GM12878 (cell line): ENCODE measurements at regions not wholly inside any gene's neighbourhood (a gene's known extent, or its start where the extent isn't known, plus 50 kb on each side); places are given as distances from the start of the nearest gene placed in this dataset.

ENCODE experiments used
- ATAC-seq: fragments of 200-7000 bp; cut with Tn5 transposase; 3 replicates; pipeline ENCODE4 v1.9.1; 2020; ENCODE audit warnings: mild to moderate bottlenecking, moderate library complexity
- BruUV-seq: library from RNA; stranded (reverse); fragments of 400-500 nt; replicated peaks from 2 replicates; lab custom pipeline; 2021; lab: Mats Ljungman, UMichigan
- CTCF ChIA-PET: fragments of 300-600 bp; sonication (Branson Sonifier 250); formaldehyde crosslinking; extraction: SDS; loops from one replicate; lab custom pipeline; 2021; ENCODE audit warnings: inconsistent platforms; lab: Yijun Ruan, JAX
- POLR2A ChIA-PET: fragments of 350-600 bp; formaldehyde crosslinking; extraction: SDS; loops from one replicate; lab custom pipeline; 2021; ENCODE audit warnings: inconsistent platforms; lab: Charles Lee
- RAD21 ChIA-PET: fragments of 300-600 bp; sonication (Branson Sonifier 250); formaldehyde crosslinking; loops from one replicate; lab custom pipeline; 2023; ENCODE audit warnings: antibody characterized with exemption; ENCODE audit not compliant: unreplicated experiment; lab: Charles Lee
- SMC1A ChIA-PET: fragments of 300-600 bp; sonication (Branson Sonifier 250); formaldehyde crosslinking; loops from one replicate; lab custom pipeline; 2023; ENCODE audit not compliant: unreplicated experiment, uncharacterized antibody; lab: Charles Lee
- DNase-seq: peaks from one replicate; pipeline ENCODE4 v3.0.0-alpha.2; 2011; ENCODE audit warnings: low read depth, low spot score
- FAIRE-seq: peaks from 3 replicates; lab custom pipeline; 2011; peaks lifted over from hg19 to GRCh38; lab: Jason Lieb, UNC
- H2AFZ ChIP-seq: 2 replicates; pipeline ENCODE4 v1.6.0; 2011; ENCODE audit warnings: low read depth, low read length, control low read depth; ENCODE audit not compliant: control insufficient read depth
- H3K27ac ChIP-seq: 2 replicates; pipeline ENCODE4 v1.5.1; 2011; ENCODE audit warnings: control low read depth; ENCODE audit not compliant: control insufficient read depth, insufficient read depth
- H3K27me3 ChIP-seq, 2 experiments: replicated peaks in 1 of 2; 2 replicates each; pipeline versions ENCODE4 v1.6.0 to v1.6.1; 2011; ENCODE audit warnings: low read length in 1 of 2; ENCODE audit not compliant: control insufficient read depth in 2 of 2, insufficient read depth in 2 of 2
- H3K36me3 ChIP-seq, 2 experiments: 2 replicates each; pipeline ENCODE4 v1.5.1; 2011; ENCODE audit warnings: low read length in 1 of 2; ENCODE audit not compliant: control insufficient read depth in 2 of 2, insufficient read depth in 2 of 2
- H3K4me1 ChIP-seq: 2 replicates; pipeline ENCODE4 v1.6.1; 2011; ENCODE audit warnings: mild to moderate bottlenecking, low read length, moderate library complexity, mixed read lengths; ENCODE audit not compliant: control insufficient read depth, insufficient read depth
- H3K4me2 ChIP-seq: 2 replicates; pipeline ENCODE4 v1.6.0; 2011; ENCODE audit warnings: control low read depth; ENCODE audit not compliant: control insufficient read depth, insufficient read depth
- H3K4me3 ChIP-seq: fragments of 200-600 bp; sonication (generic); 2 replicates; pipeline ENCODE4 v1.5.1; 2016
- H3K79me2 ChIP-seq: 2 replicates; pipeline ENCODE4 v1.6.0; 2011; ENCODE audit warnings: low read length; ENCODE audit not compliant: control insufficient read depth, insufficient read depth
- H3K9ac ChIP-seq: 2 replicates; pipeline ENCODE4 v1.8.0; 2011; ENCODE audit warnings: low read length, control low read depth, mixed read lengths; ENCODE audit not compliant: control insufficient read depth, insufficient read depth
- H3K9me3 ChIP-seq: replicated peaks from 3 replicates; pipeline ENCODE4 v1.5.1; 2011; ENCODE audit warnings: mild to moderate bottlenecking, low read length; ENCODE audit not compliant: control insufficient read depth, insufficient read depth
- H4K20me1 ChIP-seq: 2 replicates; pipeline ENCODE4 v1.6.0; 2011; ENCODE audit not compliant: control insufficient read depth, insufficient read depth
- CREB1 ChIP-seq: IDR thresholded peaks from 2 replicates; pipeline ENCODE4 v1.6.1; 2012; ENCODE audit warnings: low read depth, mild to moderate bottlenecking, inconsistent platforms
- CREM ChIP-seq: IDR thresholded peaks from 2 replicates; pipeline ENCODE4 v1.6.1; 2014; ENCODE audit warnings: antibody characterized with exemption, low read depth
- NFXL1 ChIP-seq: fragments of 450-650 bp; IDR thresholded peaks from 2 replicates; pipeline ENCODE4 v1.6.1; 2017; ENCODE audit warnings: antibody characterized with exemption, mild to moderate bottlenecking, borderline replicate concordance
- SMC3 ChIP-seq: IDR thresholded peaks from 2 replicates; pipeline ENCODE4 v1.6.1; 2011; ENCODE audit warnings: low read length, improper control_type of control experiment, borderline replicate concordance
- TBL1XR1 ChIP-seq: IDR thresholded peaks from 2 replicates; pipeline ENCODE4 v1.6.1; 2012; ENCODE audit warnings: low read depth, low read length, improper control_type of control experiment
- ZNF622 ChIP-seq: fragments of 450-650 bp; IDR thresholded peaks from 2 replicates; pipeline ENCODE4 v1.6.1; 2017; ENCODE audit warnings: mild to moderate bottlenecking, inconsistent platforms
- WGBS: methylation state at CpG from one replicate; pipeline ENCODE4 v1.1.6; 2016; ENCODE audit warnings: low lambda C conversion rate; ENCODE audit not compliant: insufficient replicate concordance, insufficient coverage; ENCODE audit errors: missing lambda C conversion rate; 5-methylcytosine and 5-hydroxymethylcytosine counted together
- in situ Hi-C: fragments of 300-500 bp; cut with MboI; formaldehyde crosslinking; loops from 9 replicates; pipeline ENCODE4 v1.14.3; 2018; ENCODE audit warnings: mixed read lengths
- intact Hi-C: fragments of 100-400 bp; cut with micrococcal nuclease; formaldehyde crosslinking; loops from one replicate; pipeline ENCODE4 v1.14.2; 2022; ENCODE audit not compliant: unreplicated experiment

DNA sequence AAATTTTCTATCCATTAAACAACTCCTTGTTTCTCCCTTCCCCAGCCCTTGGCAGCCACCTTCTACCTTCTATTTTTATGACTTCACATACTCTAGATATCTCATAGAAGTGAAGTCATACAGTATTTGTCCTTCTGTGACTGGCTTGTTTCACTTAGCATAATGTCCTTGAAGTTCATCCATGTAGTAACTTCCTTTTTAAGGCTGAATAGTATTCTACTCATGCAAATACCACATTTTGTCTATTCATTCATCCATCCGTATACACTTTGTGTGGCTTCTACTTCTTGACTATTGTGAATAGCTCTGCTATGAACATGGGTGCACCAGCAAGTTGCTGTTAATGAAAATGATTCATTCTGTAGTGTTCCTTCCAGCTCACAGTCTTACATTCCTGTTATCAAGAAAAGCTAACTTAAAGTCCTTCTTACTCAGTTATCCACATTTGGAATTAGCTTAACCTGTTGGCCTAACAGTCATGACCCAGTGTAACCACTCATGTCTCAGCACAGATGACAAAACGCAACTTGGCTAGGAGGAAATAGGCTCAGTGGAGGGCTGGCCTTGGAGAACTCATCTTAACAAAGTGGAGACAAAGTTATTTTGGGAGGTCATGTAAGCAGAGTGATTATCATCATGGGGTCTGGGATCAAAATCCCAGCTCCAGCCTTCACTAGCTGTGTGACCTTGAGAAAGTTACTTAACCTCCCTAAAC, 129.7 kb upstream of the MAP3K1 start:
- Histone ChIP-seq H3K27me3 (no peaks in the 10 kb centered on the region), H3K4me3 (no peak overlapping the region), H3K79me2 (no peaks in the 10 kb centered on the region), H4K20me1 (no peaks in the 10 kb centered on the region), H3K4me2 (peak overlapping the region; percentile 38), H3K36me3 (no peaks in the 10 kb centered on the region), H3K4me1 (peaks cover 24% of the 10 kb centered on the region), H3K9me3 (no peaks in the 10 kb centered on the region), H2AFZ (no peak overlapping the region), H3K9ac (no peak overlapping the region), H3K27ac (peak overlapping the region; percentile 68; the same call in 1 of the 2 replicates)
- WGBS: 25% methylated on average over 2 of the region's 2 CpGs
- ChIA-PET POLR2A (interaction anchor here (0.7 to 3.5 kb wide), 7 partner anchors 9 to 1803 kb away, joined by 3 to 34 read pairs (median 4); no protein-coding TSS in a partner anchor), SMC1A (interaction anchor here (0.6 to 6.1 kb wide), 20 partner anchors 9 to 379 kb away, joined by 3 to 84 read pairs (median 4); no protein-coding TSS in a partner anchor), RAD21 (interaction anchor here (0.7 to 3.8 kb wide), 23 partner anchors 9 to 692 kb away, joined by 3 to 96 read pairs (median 3); no protein-coding TSS in a partner anchor), CTCF (interaction anchor here (0.7 to 2.9 kb wide), 7 partner anchors 9 to 362 kb away, joined by 3 to 20 read pairs (median 5); no protein-coding TSS in a partner anchor)
- intact Hi-C loops (loop anchor here (1.0 to 10.0 kb wide), 2 partner anchors 15 to 411 kb away; no protein-coding TSS in a partner anchor), in situ Hi-C loops (no loop called here)
- BruUV-seq: no TSS peak
- FAIRE-seq (no peak), DNase-seq (no peak)
- TF ChIP-seq ZNF622 (no peak), CREM (0 out of 2 replicates have a peak, but pooled peaks have one; percentile 16)
- TF ChIP-seq, all 136 proteins: peak for 1
- peak; percentile 23 for ATAC-seq

DNA sequence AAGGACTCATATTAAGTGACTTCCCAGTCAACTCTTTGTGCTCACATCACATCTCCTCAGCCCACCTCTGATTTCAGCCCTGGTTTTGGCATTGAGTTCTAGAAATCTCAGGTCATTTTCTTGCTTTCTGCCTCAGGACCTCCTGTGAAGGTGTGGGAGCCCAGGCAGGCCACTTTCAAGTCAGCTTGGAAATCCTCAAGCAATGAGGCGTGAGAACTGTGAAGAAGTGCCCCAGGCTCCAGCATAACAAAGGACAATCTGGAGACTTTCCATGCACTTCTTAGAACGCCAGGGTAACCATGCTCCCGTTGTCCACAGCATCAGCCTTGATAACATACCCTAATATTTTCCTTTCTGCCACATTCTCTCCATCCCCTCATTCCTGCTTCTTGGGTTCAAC, 131.2 kb upstream of the MAP3K1 start:
- intact Hi-C loops: loop anchor here (5.0 to 10.0 kb wide), 2 partner anchors 357 to 409 kb away; no protein-coding TSS in a partner anchor
- no peak overlapping the region for H3K4me3 ChIP-seq
- no TSS peak for BruUV-seq
- 97% methylated on average over 3 of the region's 3 CpGs for WGBS
- peaks cover 24% of the 10 kb centered on the region for H3K4me1 ChIP-seq
- POLR2A ChIA-PET: interaction anchor here (1.0 to 1.5 kb wide), 2 partner anchors 8 to 14 kb away, joined by 3 to 4 read pairs; no protein-coding TSS in a partner anchor
- RAD21 ChIA-PET: interaction anchor here (1.4 kb wide), 1 partner anchor 14 kb away, joined by 9 read pairs; no protein-coding TSS in a partner anchor
- H3K27ac ChIP-seq: no peak overlapping the region
- no peak for TF ChIP-seq TBL1XR1
- TF ChIP-seq CREB1: no peak
- 0 out of 2 replicates have a peak, but pooled peaks have one; percentile 13 for TF ChIP-seq SMC3
- no peak for TF ChIP-seq NFXL1
- no peaks in the 10 kb centered on the region for H3K9me3 ChIP-seq
- CTCF ChIA-PET: interaction anchor here (1.6 kb wide), 1 partner anchor 14 kb away, joined by 7 read pairs; no protein-coding TSS in a partner anchor
- no peaks in the 10 kb centered on the region for H3K36me3 ChIP-seq
- H3K79me2 ChIP-seq: no peaks in the 10 kb centered on the region
- no peak overlapping the region for H3K9ac ChIP-seq
- no peak overlapping the region; the same call in 1 of the 2 replicates for H3K4me2 ChIP-seq
- DNase-seq (no peak), ATAC-seq (no peak), FAIRE-seq (no peak)
- in situ Hi-C loops: no loop called here
- H3K27me3 ChIP-seq: no peaks in the 10 kb centered on the region
- H2AFZ ChIP-seq: no peak overlapping the region
- SMC1A ChIA-PET: interaction anchor here (1.0 to 2.9 kb wide), 3 partner anchors 9 to 14 kb away, joined by 3 to 14 read pairs (median 3); no protein-coding TSS in a partner anchor
- H4K20me1 ChIP-seq: no peaks in the 10 kb centered on the region
